ENCODE measurements at regions not wholly inside any gene's neighbourhood (a gene's known extent, or its start where the extent isn't known, plus 50 kb on each side); places are given as distances from the start of the nearest gene placed in this dataset.

DNA sequence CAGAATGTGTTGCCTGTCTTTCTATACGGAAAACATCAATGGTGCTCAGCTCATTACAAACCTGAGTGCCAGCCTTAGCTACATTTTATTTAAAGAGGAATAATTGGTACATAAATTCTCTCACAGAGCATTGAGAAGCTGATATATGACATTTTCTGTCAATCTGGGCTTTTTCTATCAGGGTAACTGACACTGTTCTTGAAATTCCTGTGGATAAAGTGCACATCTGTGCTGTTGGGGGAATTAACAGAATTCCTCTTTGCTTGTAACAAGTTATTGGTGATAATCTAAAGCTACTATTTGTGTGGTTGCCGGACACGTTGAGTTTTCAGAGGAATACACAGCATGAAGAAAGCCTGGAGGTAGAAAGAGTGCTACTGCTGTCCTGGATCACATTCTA lies 668.6 kb downstream of the SORCS1 start:
- ChIA-PET CTCF (no interaction called here), POLR2A (no interaction called here)
- no peak overlapping the region for H3K4me3 Mint-ChIP-seq
- H3K27me3 Mint-ChIP-seq (ENCODE audit: low read depth) = no peaks in the 10 kb centered on the region; the same call in 1 of the 2 replicates
- DNase-seq (ENCODE audit: low spot score) (no peak), ATAC-seq (no peak)
- TF ChIP-seq, protein P1, sequence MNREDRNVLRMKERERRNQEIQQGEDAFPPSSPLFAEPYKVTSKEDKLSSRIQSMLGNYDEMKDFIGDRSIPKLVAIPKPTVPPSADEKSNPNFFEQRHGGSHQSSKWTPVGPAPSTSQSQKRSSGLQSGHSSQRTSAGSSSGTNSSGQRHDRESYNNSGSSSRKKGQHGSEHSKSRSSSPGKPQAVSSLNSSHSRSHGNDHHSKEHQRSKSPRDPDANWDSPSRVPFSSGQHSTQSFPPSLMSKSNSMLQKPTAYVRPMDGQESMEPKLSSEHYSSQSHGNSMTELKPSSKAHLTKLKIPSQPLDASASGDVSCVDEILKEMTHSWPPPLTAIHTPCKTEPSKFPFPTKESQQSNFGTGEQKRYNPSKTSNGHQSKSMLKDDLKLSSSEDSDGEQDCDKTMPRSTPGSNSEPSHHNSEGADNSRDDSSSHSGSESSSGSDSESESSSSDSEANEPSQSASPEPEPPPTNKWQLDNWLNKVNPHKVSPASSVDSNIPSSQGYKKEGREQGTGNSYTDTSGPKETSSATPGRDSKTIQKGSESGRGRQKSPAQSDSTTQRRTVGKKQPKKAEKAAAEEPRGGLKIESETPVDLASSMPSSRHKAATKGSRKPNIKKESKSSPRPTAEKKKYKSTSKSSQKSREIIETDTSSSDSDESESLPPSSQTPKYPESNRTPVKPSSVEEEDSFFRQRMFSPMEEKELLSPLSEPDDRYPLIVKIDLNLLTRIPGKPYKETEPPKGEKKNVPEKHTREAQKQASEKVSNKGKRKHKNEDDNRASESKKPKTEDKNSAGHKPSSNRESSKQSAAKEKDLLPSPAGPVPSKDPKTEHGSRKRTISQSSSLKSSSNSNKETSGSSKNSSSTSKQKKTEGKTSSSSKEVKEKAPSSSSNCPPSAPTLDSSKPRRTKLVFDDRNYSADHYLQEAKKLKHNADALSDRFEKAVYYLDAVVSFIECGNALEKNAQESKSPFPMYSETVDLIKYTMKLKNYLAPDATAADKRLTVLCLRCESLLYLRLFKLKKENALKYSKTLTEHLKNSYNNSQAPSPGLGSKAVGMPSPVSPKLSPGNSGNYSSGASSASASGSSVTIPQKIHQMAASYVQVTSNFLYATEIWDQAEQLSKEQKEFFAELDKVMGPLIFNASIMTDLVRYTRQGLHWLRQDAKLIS (CRISPR knock-in tag; IDR thresholded peaks at IDR 0.05; ENCODE audit: borderline replicate concordance) = no peak
- TF ChIP-seq, protein P2, sequence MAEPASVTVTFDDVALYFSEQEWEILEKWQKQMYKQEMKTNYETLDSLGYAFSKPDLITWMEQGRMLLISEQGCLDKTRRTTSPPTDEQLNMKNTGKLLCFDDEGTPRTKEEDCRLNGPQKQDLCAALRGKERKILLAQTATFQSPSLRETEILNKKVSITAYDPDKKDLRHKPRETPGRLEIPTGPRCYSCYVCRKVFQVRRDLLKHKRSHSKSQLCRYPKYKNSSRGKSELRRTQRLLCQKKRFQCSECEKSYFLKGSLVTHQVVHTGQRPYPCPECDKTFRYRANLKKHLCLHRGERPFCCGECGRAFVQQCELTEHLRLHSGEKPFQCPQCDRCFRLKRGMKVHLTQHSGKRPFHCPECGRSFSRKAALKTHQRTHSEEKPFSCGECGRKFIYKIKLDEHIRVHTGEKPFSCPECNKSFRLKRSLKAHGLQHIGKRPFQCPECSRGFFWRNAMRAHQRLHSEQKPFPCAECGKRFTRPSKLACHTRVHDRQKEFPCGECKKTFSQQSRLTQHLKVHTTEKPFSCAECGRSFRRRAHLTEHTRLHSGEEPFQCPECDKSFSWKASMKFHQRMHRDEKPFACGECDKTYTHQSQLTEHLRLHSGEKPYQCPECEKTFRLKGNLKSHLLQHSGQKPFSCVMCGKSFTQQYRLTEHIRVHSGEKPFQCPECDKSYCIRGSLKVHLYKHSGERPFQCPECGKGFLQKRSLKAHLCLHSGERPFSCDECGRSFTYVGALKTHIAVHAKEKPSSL (CRISPR knock-in tag; conservative IDR thresholded peaks at IDR 0.05) = no peak
- TF ChIP-seq CREB1 (CRISPR knock-in tag; IDR thresholded peaks at IDR 0.05) (no peak), OVOL2 (CRISPR knock-in tag; IDR thresholded peaks at IDR 0.05; ENCODE audit: borderline replicate concordance) (no peak), ELF4 (CRISPR knock-in tag; IDR thresholded peaks at IDR 0.05; ENCODE audit: low read depth) (no peak), TCF7 (CRISPR knock-in tag; IDR thresholded peaks at IDR 0.05; ENCODE audit: low read depth) (no peak), SP1 (CRISPR knock-in tag; conservative IDR thresholded peaks at IDR 0.05) (no peak), IRF2 (CRISPR knock-in tag; IDR thresholded peaks at IDR 0.05; ENCODE audit: borderline replicate concordance, low read depth) (no peak), ZNF671 (CRISPR knock-in tag; IDR thresholded peaks at IDR 0.05) (no peak)
- TF ChIP-seq, protein P3, sequence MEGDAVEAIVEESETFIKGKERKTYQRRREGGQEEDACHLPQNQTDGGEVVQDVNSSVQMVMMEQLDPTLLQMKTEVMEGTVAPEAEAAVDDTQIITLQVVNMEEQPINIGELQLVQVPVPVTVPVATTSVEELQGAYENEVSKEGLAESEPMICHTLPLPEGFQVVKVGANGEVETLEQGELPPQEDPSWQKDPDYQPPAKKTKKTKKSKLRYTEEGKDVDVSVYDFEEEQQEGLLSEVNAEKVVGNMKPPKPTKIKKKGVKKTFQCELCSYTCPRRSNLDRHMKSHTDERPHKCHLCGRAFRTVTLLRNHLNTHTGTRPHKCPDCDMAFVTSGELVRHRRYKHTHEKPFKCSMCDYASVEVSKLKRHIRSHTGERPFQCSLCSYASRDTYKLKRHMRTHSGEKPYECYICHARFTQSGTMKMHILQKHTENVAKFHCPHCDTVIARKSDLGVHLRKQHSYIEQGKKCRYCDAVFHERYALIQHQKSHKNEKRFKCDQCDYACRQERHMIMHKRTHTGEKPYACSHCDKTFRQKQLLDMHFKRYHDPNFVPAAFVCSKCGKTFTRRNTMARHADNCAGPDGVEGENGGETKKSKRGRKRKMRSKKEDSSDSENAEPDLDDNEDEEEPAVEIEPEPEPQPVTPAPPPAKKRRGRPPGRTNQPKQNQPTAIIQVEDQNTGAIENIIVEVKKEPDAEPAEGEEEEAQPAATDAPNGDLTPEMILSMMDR (IDR thresholded peaks at IDR 0.05) = no peak
- TF ChIP-seq, protein P4, sequence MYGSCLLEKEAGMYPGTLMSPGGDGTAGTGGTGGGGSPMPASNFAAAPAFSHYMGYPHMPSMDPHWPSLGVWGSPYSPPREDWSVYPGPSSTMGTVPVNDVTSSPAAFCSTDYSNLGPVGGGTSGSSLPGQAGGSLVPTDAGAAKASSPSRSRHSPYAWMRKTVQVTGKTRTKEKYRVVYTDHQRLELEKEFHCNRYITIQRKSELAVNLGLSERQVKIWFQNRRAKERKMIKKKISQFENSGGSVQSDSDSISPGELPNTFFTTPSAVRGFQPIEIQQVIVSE (CRISPR knock-in tag; IDR thresholded peaks at IDR 0.05; ENCODE audit: borderline replicate concordance) = no peak
- peaks cover 11% of the 10 kb centered on the region for H3K9me3 Mint-ChIP-seq
- peaks cover 10% of the 10 kb centered on the region for H3K4me1 Mint-ChIP-seq
- H3K36me3 Mint-ChIP-seq = peaks cover under 1% of the 10 kb centered on the region
- H3K27ac Mint-ChIP-seq = no peak overlapping the region

DNA sequence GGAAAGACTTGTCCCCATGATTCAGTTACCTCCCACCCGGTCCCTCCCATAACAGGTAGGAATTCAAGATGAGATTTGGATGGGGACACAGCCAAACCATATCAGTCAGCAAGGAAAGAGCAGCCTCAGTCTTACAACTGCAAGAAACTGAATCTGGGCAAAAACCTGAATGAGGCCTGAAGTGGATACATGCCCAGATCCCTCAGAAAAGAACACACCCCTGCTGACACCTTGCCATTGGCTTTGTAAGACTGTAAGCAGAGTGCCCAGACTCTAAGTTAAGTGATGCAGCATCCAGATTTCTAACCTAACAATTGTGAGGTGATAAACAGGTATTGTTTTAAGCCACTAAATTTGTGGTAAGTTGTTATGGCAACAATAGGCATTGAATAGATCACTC lies 670.8 kb downstream of the SORCS1 start:
- H3K27me3 Mint-ChIP-seq (ENCODE audit: low read depth) = no peaks in the 10 kb centered on the region
- DNase-seq (ENCODE audit: low spot score) (no peak), ATAC-seq (no peak)
- ChIA-PET CTCF (no interaction called here), POLR2A (no interaction called here)
- no peak overlapping the region for H3K27ac Mint-ChIP-seq
- H3K36me3 Mint-ChIP-seq = peaks cover 4% of the 10 kb centered on the region
- H3K9me3 Mint-ChIP-seq = peaks cover 11% of the 10 kb centered on the region
- H3K4me1 Mint-ChIP-seq = no peaks in the 10 kb centered on the region
- H3K4me3 Mint-ChIP-seq = no peak overlapping the region
- TF ChIP-seq JAZF1 (CRISPR knock-in tag; IDR thresholded peaks at IDR 0.05) (no peak), SMAD4 (CRISPR knock-in tag; IDR thresholded peaks at IDR 0.05) (no peak), NFE2L1 (CRISPR knock-in tag; IDR thresholded peaks at IDR 0.05) (no peak), KAT7 (CRISPR knock-in tag; IDR thresholded peaks at IDR 0.05; ENCODE audit: borderline replicate concordance) (no peak), FOXJ3 (CRISPR knock-in tag; IDR thresholded peaks at IDR 0.05; ENCODE audit: borderline replicate concordance) (no peak), SP1 (CRISPR knock-in tag; conservative IDR thresholded peaks at IDR 0.05) (no peak), SMAD3 (CRISPR knock-in tag; IDR thresholded peaks at IDR 0.05; ENCODE audit: borderline replicate concordance) (no peak)
- TF ChIP-seq, protein P5, sequence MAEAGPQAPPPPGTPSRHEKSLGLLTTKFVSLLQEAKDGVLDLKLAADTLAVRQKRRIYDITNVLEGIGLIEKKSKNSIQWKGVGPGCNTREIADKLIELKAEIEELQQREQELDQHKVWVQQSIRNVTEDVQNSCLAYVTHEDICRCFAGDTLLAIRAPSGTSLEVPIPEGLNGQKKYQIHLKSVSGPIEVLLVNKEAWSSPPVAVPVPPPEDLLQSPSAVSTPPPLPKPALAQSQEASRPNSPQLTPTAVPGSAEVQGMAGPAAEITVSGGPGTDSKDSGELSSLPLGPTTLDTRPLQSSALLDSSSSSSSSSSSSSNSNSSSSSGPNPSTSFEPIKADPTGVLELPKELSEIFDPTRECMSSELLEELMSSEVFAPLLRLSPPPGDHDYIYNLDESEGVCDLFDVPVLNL (CRISPR knock-in tag; IDR thresholded peaks at IDR 0.05; ENCODE audit: borderline replicate concordance, low read depth) = no peak
- TF ChIP-seq, protein P6, sequence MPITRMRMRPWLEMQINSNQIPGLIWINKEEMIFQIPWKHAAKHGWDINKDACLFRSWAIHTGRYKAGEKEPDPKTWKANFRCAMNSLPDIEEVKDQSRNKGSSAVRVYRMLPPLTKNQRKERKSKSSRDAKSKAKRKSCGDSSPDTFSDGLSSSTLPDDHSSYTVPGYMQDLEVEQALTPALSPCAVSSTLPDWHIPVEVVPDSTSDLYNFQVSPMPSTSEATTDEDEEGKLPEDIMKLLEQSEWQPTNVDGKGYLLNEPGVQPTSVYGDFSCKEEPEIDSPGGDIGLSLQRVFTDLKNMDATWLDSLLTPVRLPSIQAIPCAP (CRISPR knock-in tag; IDR thresholded peaks at IDR 0.05) = no peak
- TF ChIP-seq, protein P7, sequence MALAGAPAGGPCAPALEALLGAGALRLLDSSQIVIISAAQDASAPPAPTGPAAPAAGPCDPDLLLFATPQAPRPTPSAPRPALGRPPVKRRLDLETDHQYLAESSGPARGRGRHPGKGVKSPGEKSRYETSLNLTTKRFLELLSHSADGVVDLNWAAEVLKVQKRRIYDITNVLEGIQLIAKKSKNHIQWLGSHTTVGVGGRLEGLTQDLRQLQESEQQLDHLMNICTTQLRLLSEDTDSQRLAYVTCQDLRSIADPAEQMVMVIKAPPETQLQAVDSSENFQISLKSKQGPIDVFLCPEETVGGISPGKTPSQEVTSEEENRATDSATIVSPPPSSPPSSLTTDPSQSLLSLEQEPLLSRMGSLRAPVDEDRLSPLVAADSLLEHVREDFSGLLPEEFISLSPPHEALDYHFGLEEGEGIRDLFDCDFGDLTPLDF (CRISPR knock-in tag; IDR thresholded peaks at IDR 0.05) = no peak
- TF ChIP-seq, protein P8, sequence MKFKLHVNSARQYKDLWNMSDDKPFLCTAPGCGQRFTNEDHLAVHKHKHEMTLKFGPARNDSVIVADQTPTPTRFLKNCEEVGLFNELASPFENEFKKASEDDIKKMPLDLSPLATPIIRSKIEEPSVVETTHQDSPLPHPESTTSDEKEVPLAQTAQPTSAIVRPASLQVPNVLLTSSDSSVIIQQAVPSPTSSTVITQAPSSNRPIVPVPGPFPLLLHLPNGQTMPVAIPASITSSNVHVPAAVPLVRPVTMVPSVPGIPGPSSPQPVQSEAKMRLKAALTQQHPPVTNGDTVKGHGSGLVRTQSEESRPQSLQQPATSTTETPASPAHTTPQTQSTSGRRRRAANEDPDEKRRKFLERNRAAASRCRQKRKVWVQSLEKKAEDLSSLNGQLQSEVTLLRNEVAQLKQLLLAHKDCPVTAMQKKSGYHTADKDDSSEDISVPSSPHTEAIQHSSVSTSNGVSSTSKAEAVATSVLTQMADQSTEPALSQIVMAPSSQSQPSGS (CRISPR knock-in tag; IDR thresholded peaks at IDR 0.05; ENCODE audit: borderline replicate concordance, low read depth) = no peak
- TF ChIP-seq, protein P4 (CRISPR knock-in tag; IDR thresholded peaks at IDR 0.05; ENCODE audit: borderline replicate concordance) = no peak
